ENCODE measurements at regions not wholly inside any gene's neighbourhood (a gene's known extent, or its start where the extent isn't known, plus 50 kb on each side); places are given as distances from the start of the nearest gene placed in this dataset.

DNA sequence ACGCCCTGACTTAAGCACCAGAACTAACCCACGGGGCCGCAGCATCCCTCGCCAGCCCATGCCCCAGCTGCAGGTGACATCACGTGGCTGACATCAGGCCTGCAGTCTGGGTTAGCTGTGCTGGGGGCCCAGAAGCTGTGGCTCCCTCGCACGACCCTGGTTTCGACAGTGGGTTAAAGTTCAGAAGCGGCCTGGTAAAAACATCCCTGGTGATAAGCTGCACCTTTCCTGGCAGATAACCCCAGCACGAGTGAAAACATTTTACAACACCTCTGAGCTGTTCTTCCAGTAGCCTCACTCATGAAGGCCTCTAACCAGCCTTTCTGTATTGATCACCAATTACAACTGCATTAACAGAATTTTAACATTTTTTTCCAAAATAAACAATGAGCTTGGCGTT is 136.4 kb upstream of the RREB1 start:
- Mint-ChIP-seq H3K27me3 (ENCODE audit: insufficient read depth) (peaks cover 9% of the 10 kb centered on the region), H3K36me3 (ENCODE audit: low read depth) (no peaks in the 10 kb centered on the region), H3K4me1 (ENCODE audit: low read depth) (no peaks in the 10 kb centered on the region), H3K4me3 (no peak overlapping the region), H3K27ac (no peak overlapping the region), H3K9me3 (peaks cover 8% of the 10 kb centered on the region)
- no peak for DNase-seq
- TF ChIP-seq, protein P1, sequence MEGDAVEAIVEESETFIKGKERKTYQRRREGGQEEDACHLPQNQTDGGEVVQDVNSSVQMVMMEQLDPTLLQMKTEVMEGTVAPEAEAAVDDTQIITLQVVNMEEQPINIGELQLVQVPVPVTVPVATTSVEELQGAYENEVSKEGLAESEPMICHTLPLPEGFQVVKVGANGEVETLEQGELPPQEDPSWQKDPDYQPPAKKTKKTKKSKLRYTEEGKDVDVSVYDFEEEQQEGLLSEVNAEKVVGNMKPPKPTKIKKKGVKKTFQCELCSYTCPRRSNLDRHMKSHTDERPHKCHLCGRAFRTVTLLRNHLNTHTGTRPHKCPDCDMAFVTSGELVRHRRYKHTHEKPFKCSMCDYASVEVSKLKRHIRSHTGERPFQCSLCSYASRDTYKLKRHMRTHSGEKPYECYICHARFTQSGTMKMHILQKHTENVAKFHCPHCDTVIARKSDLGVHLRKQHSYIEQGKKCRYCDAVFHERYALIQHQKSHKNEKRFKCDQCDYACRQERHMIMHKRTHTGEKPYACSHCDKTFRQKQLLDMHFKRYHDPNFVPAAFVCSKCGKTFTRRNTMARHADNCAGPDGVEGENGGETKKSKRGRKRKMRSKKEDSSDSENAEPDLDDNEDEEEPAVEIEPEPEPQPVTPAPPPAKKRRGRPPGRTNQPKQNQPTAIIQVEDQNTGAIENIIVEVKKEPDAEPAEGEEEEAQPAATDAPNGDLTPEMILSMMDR (IDR thresholded peaks at IDR 0.05), result no peak

- no peak overlapping the region for H3K27ac Mint-ChIP-seq
- DNase-seq, result no peak
- TF ChIP-seq, protein P1 (IDR thresholded peaks at IDR 0.05), result no peak
- no peak overlapping the region for H3K4me3 Mint-ChIP-seq
- H3K27me3 Mint-ChIP-seq (ENCODE audit: insufficient read depth), result peaks cover 9% of the 10 kb centered on the region
- peaks cover 8% of the 10 kb centered on the region for H3K9me3 Mint-ChIP-seq
- no peaks in the 10 kb centered on the region for H3K4me1 Mint-ChIP-seq (ENCODE audit: low read depth)
- no peaks in the 10 kb centered on the region for H3K36me3 Mint-ChIP-seq (ENCODE audit: low read depth)
These were observed 135.3 kb upstream of the RREB1 start for GRCh38 chr6:6972456-6972855.

- Mint-ChIP-seq H3K27ac (no peak overlapping the region), H3K27me3 (ENCODE audit: insufficient read depth) (peaks cover 11% of the 10 kb centered on the region), H3K4me3 (no peak overlapping the region), H3K9me3 (peaks cover 8% of the 10 kb centered on the region), H3K36me3 (ENCODE audit: low read depth) (no peaks in the 10 kb centered on the region), H3K4me1 (ENCODE audit: low read depth) (no peaks in the 10 kb centered on the region)
- TF ChIP-seq, protein P1 (IDR thresholded peaks at IDR 0.05), result no peak
- DNase-seq, result no peak
These were observed 134.0 kb upstream of the RREB1 start for GRCh38 chr6:6973721-6974120.

GRCh38 chr6:6975459-6976111 is 132.2 kb upstream of the RREB1 start:
- Mint-ChIP-seq H3K4me3 (no peak overlapping the region), H3K27ac (no peak overlapping the region), H3K27me3 (ENCODE audit: insufficient read depth) (peaks cover 11% of the 10 kb centered on the region), H3K4me1 (ENCODE audit: low read depth) (no peaks in the 10 kb centered on the region), H3K36me3 (ENCODE audit: low read depth) (no peaks in the 10 kb centered on the region), H3K9me3 (peaks cover 8% of the 10 kb centered on the region)
- no peak for DNase-seq
- TF ChIP-seq, protein P1 (IDR thresholded peaks at IDR 0.05), result no peak

DNA sequence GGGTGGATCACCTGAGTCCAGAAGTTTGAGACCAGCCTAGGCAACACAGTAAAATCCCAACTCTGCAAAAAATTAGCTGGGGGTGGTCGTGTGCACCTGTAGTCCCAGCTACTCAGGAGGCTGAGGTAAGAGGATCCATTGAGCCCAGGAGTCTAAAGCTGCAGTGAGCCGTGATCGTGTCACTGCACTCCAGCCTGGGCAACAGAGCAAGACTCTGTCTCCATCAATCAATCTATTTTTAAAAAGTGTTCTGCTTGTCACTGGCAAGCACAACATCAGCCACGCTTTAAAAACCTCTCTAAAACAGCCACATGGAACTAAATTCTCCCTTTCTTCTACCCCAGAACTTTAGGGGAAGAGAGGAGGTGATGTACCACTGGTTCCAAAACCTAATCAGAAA is 131.6 kb upstream of the RREB1 start:
- Mint-ChIP-seq H3K4me3 (no peak overlapping the region), H3K36me3 (ENCODE audit: low read depth) (no peaks in the 10 kb centered on the region), H3K27me3 (ENCODE audit: insufficient read depth) (peaks cover 11% of the 10 kb centered on the region), H3K9me3 (peaks cover 8% of the 10 kb centered on the region), H3K27ac (no peak overlapping the region), H3K4me1 (ENCODE audit: low read depth) (no peaks in the 10 kb centered on the region)
- DNase-seq, result no peak
- TF ChIP-seq, protein P1 (IDR thresholded peaks at IDR 0.05), result no peak

Measured in HFFc6 (cell line).